Ovary (tissue), 7 donors: ENCODE measurements at regions not wholly inside any gene's neighbourhood (a gene's known extent, or its start where the extent isn't known, plus 50 kb on each side); places are given as distances from the start of the nearest gene placed in this dataset.

Experiments
- DNase-seq, 5 donors: peaks; one replicate each; pipeline ENCODE4 v3.0.0-alpha.2; 2019 to 2020
- H3K27ac ChIP-seq, 2 donors: fragments of 200-600 bp; one replicate each; pipeline versions ENCODE4 v1.5.1 to v1.8.0; 2019 to 2022
- H3K27me3 ChIP-seq: fragments of 200-600 bp; one replicate; pipeline ENCODE4 v1.8.0; 2022
- H3K36me3 ChIP-seq: fragments of 200-600 bp; sonication (generic); one replicate; pipeline ENCODE4 v1.5.1; 2019
- H3K4me1 ChIP-seq: one replicate; pipeline ENCODE4 v1.8.1; 2013; ENCODE audit warnings: mild to moderate bottlenecking, moderate library complexity; ENCODE audit not compliant: insufficient read depth
- H3K4me3 ChIP-seq: fragments of 200-600 bp; sonication (generic); one replicate; pipeline ENCODE4 v1.5.1; 2017
- H3K9me3 ChIP-seq, 2 donors: fragments of 200-600 bp in 1 of 2; sonication (generic) in 1 of 2; one replicate each; pipeline versions ENCODE4 v1.5.1 to v1.8.1; 2013 to 2019; ENCODE audit warnings: mild to moderate bottlenecking in 1 of 2, moderate library complexity in 1 of 2
- EP300 ChIP-seq: sonication (generic); formaldehyde crosslinking; IDR thresholded peaks from one replicate; pipeline ENCODE4 v1.6.1; 2017; ENCODE audit warnings: antibody characterized with exemption
- POLR2A ChIP-seq: fragments of 450-650 bp; IDR thresholded peaks from one replicate; pipeline ENCODE4 v1.6.1; 2017; ENCODE audit warnings: antibody characterized with exemption, mild to moderate bottlenecking, moderate library complexity
- WGBS, 3 donors: extraction: QIAGEN DNeasy Blood & Tissue Kit in 1 of 3; methylation state at CpG; one replicate each; pipeline versions ENCODE4 v1.1.5 to v1.1.7; 2013 to 2017; 5-methylcytosine and 5-hydroxymethylcytosine counted together
- intact Hi-C, 4 donors: fragments of 100-400 bp; cut with DNase I; formaldehyde crosslinking; loops; one replicate each; pipeline versions ENCODE4 v1.11.0 to v1.15.1; 2022 to 2023
- TF ChIP-seq, protein P1 (sequence below), 3 donors: fragments of 450-650 bp in 2 of 3; fragments of 200-600 bp in 1 of 3; IDR thresholded peaks; one replicate each; pipeline versions ENCODE4 v1.5.1 to v1.8.0; 2016 to 2022; ENCODE audit warnings: antibody characterized with exemption in 3 of 3, mild to moderate bottlenecking in 1 of 3
- donor health status: DM: no; HTN: no; CAD: no; lungs with moderate emphysema.
- donor health status: DM: no; HTN: no; CAD: no.
- donor health status: Bipolar disorder and iron deficiency.
- donor health status: DM: no; HTN: no; CAD: no.
- donor health status: DM: yes; HTN: yes; CAD: no.

DNA sequence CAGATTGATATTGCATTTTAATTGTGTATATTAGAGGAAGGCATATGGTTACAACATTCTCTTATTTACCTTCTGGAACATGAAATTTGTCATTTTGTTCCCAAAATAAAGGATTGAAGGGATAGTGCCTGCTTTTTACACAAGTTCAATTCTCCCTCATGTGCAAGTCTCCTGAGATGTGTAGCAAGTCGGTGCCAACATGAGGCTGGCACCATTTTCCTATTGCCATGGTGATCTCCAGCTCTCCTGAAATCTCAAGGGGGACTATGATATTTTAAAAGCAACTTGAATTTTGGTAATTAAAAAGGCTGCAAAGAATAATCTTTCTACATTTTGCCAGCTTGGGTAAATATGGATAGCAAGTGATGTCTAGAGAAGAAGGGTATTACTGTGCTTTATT lies 693.3 kb upstream of the WWC1 start:
- intact Hi-C loops: no loop called here
- Histone ChIP-seq H3K27me3 (no peaks in the 10 kb centered on the region), H3K27ac (no peak overlapping the region), H3K4me1 (no peaks in the 10 kb centered on the region), H3K36me3 (no peaks in the 10 kb centered on the region), H3K9me3 (no peaks in the 10 kb centered on the region), H3K4me3 (no peak overlapping the region)
- DNase-seq: no peak
- TF ChIP-seq POLR2A: no peak
- 67 to 96% (median 89%) methylated on average over 1 of the region's 1 CpG for WGBS, 3 donors

DNA sequence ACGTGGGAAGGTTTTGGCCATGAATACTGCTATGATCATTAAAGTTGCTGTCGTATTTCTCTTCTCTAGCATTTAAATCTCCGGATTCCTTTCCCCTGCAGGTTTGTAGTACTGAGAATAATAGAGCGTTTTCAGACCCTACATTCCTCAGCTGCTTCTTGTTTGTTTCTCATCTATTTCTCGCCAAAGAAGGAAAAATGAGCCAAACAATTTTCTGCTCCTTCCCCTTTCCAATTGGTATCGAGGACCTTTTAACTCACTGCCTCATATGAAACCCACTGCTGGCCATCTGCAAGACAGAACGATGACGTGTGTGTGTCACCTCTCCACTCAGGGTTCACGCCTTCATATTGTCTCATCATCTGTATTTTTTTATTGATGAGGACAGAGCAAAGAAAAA lies 689.4 kb upstream of the WWC1 start:
- intact Hi-C loops: no loop called here
- H3K36me3 ChIP-seq: no peaks in the 10 kb centered on the region
- H3K4me1 ChIP-seq: no peaks in the 10 kb centered on the region
- H3K4me3 ChIP-seq: no peak overlapping the region
- 30 to 40% (median 40%) methylated on average over 9 of the region's 9 CpGs for WGBS, 3 donors
- no peak for DNase-seq
- no peak overlapping the region for H3K27ac ChIP-seq
- no peaks in the 10 kb centered on the region for H3K27me3 ChIP-seq
- H3K9me3 ChIP-seq: no peaks in the 10 kb centered on the region
- TF ChIP-seq, protein P1, sequence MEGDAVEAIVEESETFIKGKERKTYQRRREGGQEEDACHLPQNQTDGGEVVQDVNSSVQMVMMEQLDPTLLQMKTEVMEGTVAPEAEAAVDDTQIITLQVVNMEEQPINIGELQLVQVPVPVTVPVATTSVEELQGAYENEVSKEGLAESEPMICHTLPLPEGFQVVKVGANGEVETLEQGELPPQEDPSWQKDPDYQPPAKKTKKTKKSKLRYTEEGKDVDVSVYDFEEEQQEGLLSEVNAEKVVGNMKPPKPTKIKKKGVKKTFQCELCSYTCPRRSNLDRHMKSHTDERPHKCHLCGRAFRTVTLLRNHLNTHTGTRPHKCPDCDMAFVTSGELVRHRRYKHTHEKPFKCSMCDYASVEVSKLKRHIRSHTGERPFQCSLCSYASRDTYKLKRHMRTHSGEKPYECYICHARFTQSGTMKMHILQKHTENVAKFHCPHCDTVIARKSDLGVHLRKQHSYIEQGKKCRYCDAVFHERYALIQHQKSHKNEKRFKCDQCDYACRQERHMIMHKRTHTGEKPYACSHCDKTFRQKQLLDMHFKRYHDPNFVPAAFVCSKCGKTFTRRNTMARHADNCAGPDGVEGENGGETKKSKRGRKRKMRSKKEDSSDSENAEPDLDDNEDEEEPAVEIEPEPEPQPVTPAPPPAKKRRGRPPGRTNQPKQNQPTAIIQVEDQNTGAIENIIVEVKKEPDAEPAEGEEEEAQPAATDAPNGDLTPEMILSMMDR (IDR thresholded peaks at IDR 0.05): no peak
- no peak for TF ChIP-seq POLR2A
- no peak for TF ChIP-seq EP300

DNA sequence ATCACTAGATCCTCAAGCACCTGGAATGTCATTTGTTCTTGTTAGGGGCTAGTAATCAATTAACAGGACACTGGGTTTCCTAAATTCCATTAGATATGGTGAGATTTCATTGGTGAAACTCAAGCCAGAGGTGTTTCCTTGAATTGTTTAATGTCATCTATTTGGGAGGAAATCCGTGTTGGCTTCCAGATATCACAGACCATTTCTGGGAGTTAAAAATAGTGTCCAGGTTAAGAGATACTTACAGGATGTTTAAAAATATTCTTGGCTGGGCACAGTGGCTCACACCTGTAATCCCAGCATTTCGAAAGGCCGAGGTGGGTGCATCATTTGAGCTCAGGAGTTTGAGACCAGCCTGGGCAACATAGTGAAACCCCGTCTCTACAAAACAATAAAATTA lies 688.3 kb upstream of the WWC1 start:
- Histone ChIP-seq H3K4me1 (no peaks in the 10 kb centered on the region), H3K4me3 (no peak overlapping the region), H3K36me3 (no peaks in the 10 kb centered on the region), H3K27ac (no peak overlapping the region), H3K27me3 (no peaks in the 10 kb centered on the region), H3K9me3 (no peaks in the 10 kb centered on the region)
- WGBS, 3 donors: 75 to 84% (median 75%) methylated on average over 4 of the region's 4 CpGs
- DNase-seq: no peak
- TF ChIP-seq POLR2A (no peak), EP300 (no peak)
- TF ChIP-seq, protein P1 (IDR thresholded peaks at IDR 0.05): no peak
- intact Hi-C loops: no loop called here

DNA sequence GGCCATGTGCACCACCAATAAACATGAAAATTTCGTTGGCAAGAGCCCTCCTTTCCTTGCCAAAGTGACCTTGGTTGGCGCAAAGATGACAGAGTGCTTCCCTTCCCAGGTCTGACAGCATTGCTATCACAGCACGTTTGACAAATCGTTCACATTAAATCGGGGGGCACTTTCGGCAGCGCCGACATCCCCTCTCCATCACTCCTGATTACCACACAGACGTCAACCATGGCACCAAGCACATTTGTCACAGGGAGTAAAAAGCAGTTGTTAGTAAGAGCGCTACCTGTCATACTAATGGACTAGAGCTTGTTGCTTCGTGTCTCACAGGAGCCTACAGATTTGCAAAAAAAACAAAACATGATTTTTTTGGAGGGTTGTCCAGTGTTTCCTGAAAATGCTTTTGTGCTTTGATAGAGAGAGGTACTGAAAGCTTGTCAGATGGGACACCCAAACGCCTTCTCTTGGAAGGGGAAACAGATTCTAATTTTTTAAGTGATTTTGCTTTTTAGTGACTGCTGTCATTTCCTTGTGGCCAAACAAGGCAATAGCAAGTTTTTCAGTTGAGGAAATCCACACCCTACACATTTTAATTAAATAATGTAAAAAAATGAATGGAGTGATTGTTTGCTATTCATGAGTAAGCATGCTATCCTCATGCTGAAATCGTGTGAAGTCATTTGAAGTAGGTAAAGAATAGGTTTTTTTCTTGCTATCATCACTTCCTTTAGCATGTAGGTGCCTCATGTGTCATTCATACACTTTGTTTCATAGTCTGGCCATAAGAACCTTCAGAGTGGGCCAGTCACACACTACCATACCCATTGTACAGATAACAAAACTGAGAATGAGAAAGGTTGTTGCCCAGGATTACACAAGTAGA lies 682.8 kb upstream of the WWC1 start:
- no peak for TF ChIP-seq POLR2A
- TF ChIP-seq, protein P1 (IDR thresholded peaks at IDR 0.05): no peak
- no peak for TF ChIP-seq EP300
- H3K4me1 ChIP-seq: no peaks in the 10 kb centered on the region
- H3K27ac ChIP-seq: no peak overlapping the region
- H3K9me3 ChIP-seq: no peaks in the 10 kb centered on the region
- no peak for DNase-seq
- H3K36me3 ChIP-seq: no peaks in the 10 kb centered on the region
- 85 to 90% (median 86%) methylated on average over 13 of the region's 13 CpGs for WGBS, 3 donors
- H3K27me3 ChIP-seq: no peaks in the 10 kb centered on the region
- no peak overlapping the region for H3K4me3 ChIP-seq
- intact Hi-C loops: no loop called here

DNA sequence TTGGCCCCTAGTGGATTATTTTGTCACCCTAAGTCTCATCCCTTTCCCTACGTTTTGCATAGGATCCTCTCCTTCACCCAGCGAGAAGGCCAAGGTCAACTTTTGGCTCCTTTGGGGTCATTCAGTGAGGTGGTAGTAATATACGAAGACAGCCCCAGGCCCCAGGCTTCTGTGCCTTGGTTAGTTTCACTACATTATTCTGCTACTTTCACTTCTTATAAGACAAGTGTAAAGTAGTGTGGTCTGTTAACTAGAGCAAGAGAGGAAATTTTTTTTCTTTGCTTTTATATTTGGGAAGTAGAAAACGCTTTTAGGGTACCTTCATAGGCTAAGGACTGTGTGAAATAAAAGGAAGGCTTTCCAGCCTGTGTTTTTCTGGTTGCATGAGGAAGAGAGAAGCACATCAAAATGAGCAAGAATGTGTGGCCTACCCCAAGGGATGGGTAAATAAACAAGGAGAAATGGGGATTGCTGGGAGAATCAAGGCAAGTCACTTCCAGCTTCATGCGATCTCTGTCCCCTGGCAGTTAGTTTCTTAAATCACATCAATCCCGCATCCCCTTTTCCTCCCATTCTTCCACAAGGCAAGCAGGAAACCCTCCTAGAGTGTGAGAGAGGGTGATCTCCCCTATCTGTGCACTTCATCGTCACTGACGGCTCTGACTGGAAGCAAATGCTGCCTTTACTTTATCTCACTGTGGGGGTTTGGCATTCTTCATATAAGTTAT lies 677.0 kb upstream of the WWC1 start:
- no peak for DNase-seq
- H3K4me3 ChIP-seq: no peak overlapping the region
- 55 to 69% (median 61%) methylated on average over 8 of the region's 8 CpGs for WGBS, 3 donors

More for the DNA sequence above, 677.0 kb upstream of the WWC1 start:
- intact Hi-C loops: no loop called here
- no peaks in the 10 kb centered on the region for H3K36me3 ChIP-seq
- no peak for TF ChIP-seq EP300
- TF ChIP-seq POLR2A: no peak
- TF ChIP-seq, protein P1 (IDR thresholded peaks at IDR 0.05): no peak
- no peaks in the 10 kb centered on the region for H3K27me3 ChIP-seq
- H3K4me1 ChIP-seq: no peaks in the 10 kb centered on the region
- no peak overlapping the region for H3K27ac ChIP-seq
- H3K9me3 ChIP-seq: no peaks in the 10 kb centered on the region
